OCI-LY3 (cell line): ENCODE measurements at regions not wholly inside any gene's neighbourhood (a gene's known extent, or its start where the extent isn't known, plus 50 kb on each side); places are given as distances from the start of the nearest gene placed in this dataset.

ENCODE experiments used
- H2AFZ ChIP-seq: fragments of 200-600, 300-600 bp; shearing (Covaris generic); 2 replicates; pipeline ENCODE4 v1.6.0; 2014; ENCODE audit warnings: antibody characterized with exemption, low read depth, low read length
- H3K27ac ChIP-seq: fragments of 200-600, 300-600 bp; sonication (generic); 2 replicates; pipeline ENCODE4 v1.5.1; 2014; ENCODE audit warnings: mild to moderate bottlenecking, low read length, moderate library complexity, mixed read lengths
- H3K27me3 ChIP-seq: fragments of 200-600, 300-600 bp; sonication (generic); 2 replicates; pipeline ENCODE4 v1.6.1; 2014; ENCODE audit warnings: low read depth, low read length, mixed read lengths
- H3K36me3 ChIP-seq: fragments of 200-600, 300-600 bp; sonication (generic); replicated peaks from 2 replicates; pipeline ENCODE3; 2014; ENCODE audit warnings: low read depth, low read length, mixed read lengths
- H3K4me1 ChIP-seq: fragments of 300-600, 200-600 bp; sonication (generic); 2 replicates; pipeline ENCODE4 v1.6.1; 2014; ENCODE audit warnings: low read length, mixed read lengths
- H3K4me2 ChIP-seq: fragments of 200-600, 300-600 bp; sonication (generic); 2 replicates; pipeline ENCODE4 v1.6.1; 2014; ENCODE audit warnings: low read length, mixed read lengths
- H3K4me3 ChIP-seq: fragments of 300-600, 200-600 bp; sonication (generic); 2 replicates; pipeline ENCODE4 v1.5.1; 2014; ENCODE audit warnings: antibody characterized with exemption, mild to moderate bottlenecking, low read length, moderate library complexity
- H3K79me2 ChIP-seq: fragments of 300-600, 200-600 bp; shearing (Covaris generic); 2 replicates; pipeline ENCODE4 v1.6.1; 2014; ENCODE audit warnings: mild to moderate bottlenecking, low read length, mixed read lengths
- H3K9ac ChIP-seq: fragments of 300-600, 200-600 bp; shearing (Covaris generic); 2 replicates; pipeline ENCODE4 v1.6.0; 2014; ENCODE audit warnings: mild to moderate bottlenecking, low read length, moderate library complexity
- H3K9me3 ChIP-seq: fragments of 200-600, 300-600 bp; shearing (Covaris generic); 2 replicates; pipeline ENCODE4 v1.6.1; 2014; ENCODE audit warnings: low read length, mixed read lengths; ENCODE audit not compliant: insufficient read depth
- H4K20me1 ChIP-seq: fragments of 200-600, 300-600 bp; sonication (generic); 2 replicates; pipeline ENCODE4 v1.6.1; 2016; ENCODE audit warnings: low read length, mixed read lengths; ENCODE audit not compliant: insufficient read depth
- CTCF ChIP-seq: fragments of 200-600, 300-600 bp; sonication (generic); IDR thresholded peaks from 2 replicates; pipeline ENCODE4 v1.5.1; 2014; ENCODE audit warnings: antibody characterized with exemption, low read length, low read depth
- EZH2phosphoT487 ChIP-seq: fragments of 200-600 bp; shearing (Covaris generic); IDR thresholded peaks from 2 replicates; pipeline ENCODE4 v1.6.1; 2018; ENCODE audit warnings: antibody characterized with exemption, mixed run types, low read depth

DNA sequence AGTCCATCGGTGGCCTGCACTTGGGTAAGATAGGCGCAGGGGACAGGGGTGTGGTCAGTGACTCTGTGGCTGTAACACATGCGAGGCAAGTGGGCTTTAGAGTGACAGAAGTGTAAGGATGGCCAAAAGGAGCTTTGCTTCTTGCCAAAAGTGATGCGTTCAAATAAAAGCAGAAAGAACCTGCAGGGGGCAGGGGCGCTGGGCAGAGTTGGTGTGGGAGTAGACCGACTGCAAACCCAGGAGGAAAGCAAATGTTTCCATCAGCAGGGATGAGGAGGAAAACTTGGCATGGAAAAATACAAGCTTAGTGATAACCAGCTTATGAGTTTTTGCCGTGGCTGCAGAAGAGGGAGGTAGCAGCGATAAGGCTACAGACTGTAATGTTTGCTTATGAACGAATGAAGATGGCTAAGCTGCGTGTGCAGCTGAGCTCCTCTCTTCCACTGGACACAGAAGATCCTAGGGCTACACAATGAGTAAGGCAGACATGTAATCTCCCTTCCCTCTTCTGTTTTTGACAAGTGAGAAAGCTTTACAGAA, 149.4 kb downstream of the WNT5A start:
- Histone ChIP-seq H3K4me2 (no peak overlapping the region), H3K9ac (no peak overlapping the region), H3K4me3 (no peak overlapping the region), H3K27ac (no peak overlapping the region), H3K9me3 (no peaks in the 10 kb centered on the region), H3K79me2 (no peaks in the 10 kb centered on the region), H4K20me1 (no peaks in the 10 kb centered on the region), H3K36me3 (no peaks in the 10 kb centered on the region), H3K27me3 (0 out of 2 replicates have a peak, but pooled peaks cover 7% of the 10 kb centered on the region), H2AFZ (no peak overlapping the region), H3K4me1 (no peaks in the 10 kb centered on the region)
- TF ChIP-seq CTCF (no peak), EZH2phosphoT487 (no peak)

DNA sequence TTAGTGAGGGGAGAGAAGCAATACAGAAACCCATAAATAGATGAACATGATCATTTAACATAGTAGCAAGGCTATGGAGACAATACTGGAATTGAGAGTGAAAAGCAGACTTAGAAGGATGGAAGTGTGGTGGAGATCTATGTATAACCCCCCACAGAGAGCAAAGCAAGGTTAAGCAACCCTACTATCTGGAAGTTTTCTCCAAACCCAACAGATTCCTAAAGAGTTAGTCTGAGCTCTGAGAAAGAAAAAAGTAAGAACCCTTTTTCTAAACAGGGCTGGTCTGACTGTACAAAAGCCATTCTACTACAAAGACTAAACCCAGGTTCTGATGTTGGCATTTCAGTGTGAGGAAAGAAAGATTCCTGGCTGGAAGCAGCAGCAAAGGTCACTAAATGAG, 153.2 kb downstream of the WNT5A start:
- Histone ChIP-seq H3K36me3 (no peaks in the 10 kb centered on the region), H3K4me3 (no peak overlapping the region), H3K79me2 (no peaks in the 10 kb centered on the region), H2AFZ (no peak overlapping the region), H3K27ac (no peak overlapping the region), H3K4me1 (no peaks in the 10 kb centered on the region), H3K4me2 (no peak overlapping the region), H3K9me3 (no peaks in the 10 kb centered on the region), H3K9ac (no peak overlapping the region), H4K20me1 (no peaks in the 10 kb centered on the region), H3K27me3 (no peaks in the 10 kb centered on the region)
- TF ChIP-seq EZH2phosphoT487: no peak
- TF ChIP-seq CTCF: no peak

DNA sequence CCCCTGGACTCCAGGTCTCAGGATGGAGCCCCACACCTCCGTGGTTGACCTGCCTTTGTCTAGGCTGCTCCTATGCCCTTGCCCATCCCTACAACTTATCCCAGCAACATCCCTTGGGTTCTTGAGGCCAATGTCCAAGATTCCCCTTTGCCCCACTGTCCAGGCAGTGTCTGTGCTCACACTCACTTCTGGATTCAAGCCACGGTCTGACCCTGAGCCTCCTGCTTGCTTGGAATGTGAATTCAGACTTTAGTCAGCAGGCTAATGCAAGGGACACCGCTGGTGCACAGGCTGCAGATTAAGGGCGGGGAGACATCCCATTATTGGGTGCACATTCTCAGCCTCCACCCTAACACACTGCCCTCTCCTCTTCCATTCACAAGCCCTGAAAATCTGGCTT, 154.1 kb downstream of the WNT5A start:
- no peak overlapping the region for H3K4me2 ChIP-seq

DNA sequence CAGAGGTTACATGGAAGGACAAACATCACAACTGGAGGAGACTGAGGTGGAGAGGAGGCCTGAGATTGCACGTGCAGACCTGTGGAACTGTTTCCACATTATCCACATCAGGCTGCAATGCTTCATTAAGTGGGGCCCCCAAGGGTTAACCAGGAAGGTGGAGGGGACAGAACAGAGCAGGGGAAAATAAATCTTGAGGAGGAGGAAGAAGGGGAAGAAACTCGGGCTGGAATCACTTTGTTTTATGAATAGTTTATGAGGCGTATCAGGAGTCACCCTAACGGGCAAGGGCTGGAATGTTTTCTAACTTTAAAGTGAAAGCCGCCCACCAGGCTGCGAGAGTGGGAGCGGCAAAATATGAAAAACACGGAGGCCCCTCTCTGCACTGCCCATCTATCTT, 154.9 kb downstream of the WNT5A start:
- no peaks in the 10 kb centered on the region for H3K9me3 ChIP-seq
- H3K4me3 ChIP-seq: no peak overlapping the region
- no peaks in the 10 kb centered on the region for H3K79me2 ChIP-seq
- no peaks in the 10 kb centered on the region for H3K4me1 ChIP-seq
- TF ChIP-seq CTCF (no peak), EZH2phosphoT487 (no peak)
- no peaks in the 10 kb centered on the region for H4K20me1 ChIP-seq
- H3K27me3 ChIP-seq: no peaks in the 10 kb centered on the region
- H3K36me3 ChIP-seq: no peaks in the 10 kb centered on the region
- no peak overlapping the region for H3K4me2 ChIP-seq
- H2AFZ ChIP-seq: no peak overlapping the region
- no peak overlapping the region for H3K27ac ChIP-seq
- H3K9ac ChIP-seq: no peak overlapping the region

More for the DNA sequence above, 154.1 kb downstream of the WNT5A start:
- Histone ChIP-seq H3K9me3 (no peaks in the 10 kb centered on the region), H2AFZ (no peak overlapping the region), H3K27me3 (no peaks in the 10 kb centered on the region), H3K4me3 (no peak overlapping the region), H3K9ac (no peak overlapping the region), H3K36me3 (no peaks in the 10 kb centered on the region), H3K79me2 (no peaks in the 10 kb centered on the region), H3K27ac (no peak overlapping the region), H4K20me1 (no peaks in the 10 kb centered on the region), H3K4me1 (no peaks in the 10 kb centered on the region)
- TF ChIP-seq CTCF: no peak
- no peak for TF ChIP-seq EZH2phosphoT487
